A549 (cell line): ENCODE measurements at regions not wholly inside any gene's neighbourhood (a gene's known extent, or its start where the extent isn't known, plus 50 kb on each side); places are given as distances from the start of the nearest gene placed in this dataset.

ENCODE experiments used
- ATAC-seq, 2 experiments: fragments of 200-7000 bp in 1 of 2; fragments of >200 bp in 1 of 2; cut with Nextera tagmentation in 1 of 2; cut with Tn5 transposase in 1 of 2; 3 replicates each; pipeline versions ENCODE4 v1.8.0 to v1.9.1; 2018 to 2020; ENCODE audit warnings: mild to moderate bottlenecking in 1 of 2, moderate library complexity in 1 of 2
- CTCF ChIA-PET: fragments of 300-600 bp; sonication (Branson Sonifier 250); formaldehyde crosslinking; extraction: SDS; loops from one replicate; lab custom pipeline; 2021; ENCODE audit warnings: antibody characterized with exemption, inconsistent platforms; lab: Yijun Ruan, JAX
- POLR2A ChIA-PET: fragments of 350-600 bp; formaldehyde crosslinking; extraction: SDS; loops from one replicate; lab custom pipeline; 2021; ENCODE audit warnings: antibody characterized with exemption, inconsistent platforms; lab: Yijun Ruan, JAX
- DNase-seq, 2 experiments: peaks; one replicate each; pipeline versions ENCODE4 v3.0.0 to v3.0.0-alpha.2; 2011 to 2016; ENCODE audit warnings: low read depth in 1 of 2, low spot score in 1 of 2
- FAIRE-seq: peaks from 2 replicates; lab custom pipeline; 2011; peaks lifted over from hg19 to GRCh38; lab: Jason Lieb, UNC
- H3K27ac ChIP-seq, 2 experiments: fragments of >200 bp; sonication (Bioruptor Twin); formaldehyde crosslinking; 3 replicates each; pipeline ENCODE4 v1.5.1; 2016 to 2017
- H3K4me1 ChIP-seq: fragments of >200 bp; sonication (Bioruptor Twin); formaldehyde crosslinking; 3 replicates; pipeline ENCODE4 v1.6.1; 2016
- H3K4me2 ChIP-seq: fragments of >200 bp; sonication (Bioruptor Twin); formaldehyde crosslinking; 3 replicates; pipeline ENCODE4 v1.6.1; 2016
- H3K4me3 ChIP-seq: fragments of >200 bp; sonication (Bioruptor Twin); formaldehyde crosslinking; 3 replicates; pipeline ENCODE4 v1.5.1; 2016
- H3K9me3 ChIP-seq: fragments of >200 bp; sonication (Bioruptor Twin); formaldehyde crosslinking; 3 replicates; pipeline ENCODE4 v1.6.1; 2016
- CBX8 ChIP-seq: fragments of 200-600 bp; sonication (generic); IDR thresholded peaks from 2 replicates; pipeline ENCODE4 v1.6.1; 2016
- CHD2 ChIP-seq: fragments of 150-350 bp; IDR thresholded peaks from 2 replicates; pipeline ENCODE4 v1.6.1; 2014; ENCODE audit warnings: low read length; ENCODE audit not compliant: partially characterized antibody
- CTCF ChIP-seq: fragments of >200 bp; sonication (Bioruptor Twin); formaldehyde crosslinking; IDR thresholded peaks from 3 replicates; pipeline ENCODE4 v1.5.1; 2016
- EHF ChIP-seq: fragments of 250-450 bp; sonication (Bioruptor Pico); IDR thresholded peaks from 2 replicates; pipeline ENCODE4 v1.5.0; 2020; ENCODE audit warnings: mild to moderate bottlenecking
- EP300 ChIP-seq, 2 experiments: fragments of >200 bp; sonication (Bioruptor Twin); formaldehyde crosslinking; IDR thresholded peaks; 2 replicates in 1 of 2; 3 replicates in 1 of 2; pipeline ENCODE4 v1.6.1; 2016 to 2017
- FOXS1 ChIP-seq: fragments of 250-450 bp; sonication (Bioruptor Pico); IDR thresholded peaks from 2 replicates; pipeline ENCODE4 v1.5.0; 2020; ENCODE audit warnings: mild to moderate bottlenecking, moderate library complexity
- GATA3 ChIP-seq: IDR thresholded peaks from 2 replicates; pipeline ENCODE4 v1.6.1; 2012; ENCODE audit warnings: borderline replicate concordance
- HEYL ChIP-seq: fragments of 250-450 bp; sonication (Bioruptor Pico); IDR thresholded peaks from 2 replicates; pipeline ENCODE4 v1.8.0; 2021; ENCODE audit warnings: mild to moderate bottlenecking, moderate library complexity
- HOXB5 ChIP-seq: fragments of 250-450 bp; sonication (Bioruptor Pico); IDR thresholded peaks from 2 replicates; pipeline ENCODE4 v1.5.0; 2020; ENCODE audit warnings: mild to moderate bottlenecking, moderate library complexity
- JUNB ChIP-seq: fragments of >200 bp; sonication (Bioruptor Twin); formaldehyde crosslinking; IDR thresholded peaks from 2 replicates; pipeline ENCODE4 v1.6.1; 2016
- MAZ ChIP-seq: fragments of 150-350 bp; IDR thresholded peaks from 2 replicates; pipeline ENCODE4 v1.6.1; 2014; ENCODE audit warnings: antibody characterized with exemption, low read depth, low read length, borderline replicate concordance
- NR3C1 ChIP-seq: fragments of >200 bp; sonication (Bioruptor Twin); formaldehyde crosslinking; IDR thresholded peaks from 3 replicates; pipeline ENCODE4 v1.6.1; 2017
- PBX3 ChIP-seq: IDR thresholded peaks from 2 replicates; pipeline ENCODE4 v1.6.1; 2012
- PHF8 ChIP-seq: fragments of 200-600 bp; sonication (generic); IDR thresholded peaks from 2 replicates; pipeline ENCODE4 v1.6.1; 2016; ENCODE audit warnings: low read depth, mild to moderate bottlenecking, antibody characterized with exemption, moderate library complexity, borderline replicate concordance
- POLR2AphosphoS2 ChIP-seq: conservative IDR thresholded peaks from 2 replicates; pipeline ENCODE4 v1.6.1; 2012; ENCODE audit warnings: low read length, improper control_type of control experiment, inconsistent platforms
- RARB ChIP-seq: fragments of 250-450 bp; sonication (Bioruptor Pico); IDR thresholded peaks from 2 replicates; pipeline ENCODE4 v1.8.0; 2021; ENCODE audit warnings: mild to moderate bottlenecking, moderate library complexity
- TP53 ChIP-seq: fragments of 250-450 bp; sonication (Bioruptor Pico); IDR thresholded peaks from 2 replicates; pipeline ENCODE4 v1.5.0; 2021; ENCODE audit warnings: mild to moderate bottlenecking, moderate library complexity
- USF2 ChIP-seq: fragments of 450-650 bp; IDR thresholded peaks from 2 replicates; pipeline ENCODE4 v1.6.1; 2014; ENCODE audit warnings: antibody characterized with exemption
- ZFP36 ChIP-seq: fragments of 450-650 bp; IDR thresholded peaks from 2 replicates; pipeline ENCODE4 v1.6.1; 2014; ENCODE audit warnings: borderline replicate concordance; ENCODE audit not compliant: partially characterized antibody
- WGBS: methylation state at CpG from one replicate; pipeline ENCODE4 v1.1.6; 2017; ENCODE audit errors: missing lambda C conversion rate; 5-methylcytosine and 5-hydroxymethylcytosine counted together
- TF ChIP-seq, protein P1 (sequence below): fragments of 250-450 bp; sonication (Bioruptor Pico); IDR thresholded peaks from 2 replicates; pipeline ENCODE4 v1.5.0; 2021; ENCODE audit warnings: mild to moderate bottlenecking, moderate library complexity, borderline replicate concordance

DNA sequence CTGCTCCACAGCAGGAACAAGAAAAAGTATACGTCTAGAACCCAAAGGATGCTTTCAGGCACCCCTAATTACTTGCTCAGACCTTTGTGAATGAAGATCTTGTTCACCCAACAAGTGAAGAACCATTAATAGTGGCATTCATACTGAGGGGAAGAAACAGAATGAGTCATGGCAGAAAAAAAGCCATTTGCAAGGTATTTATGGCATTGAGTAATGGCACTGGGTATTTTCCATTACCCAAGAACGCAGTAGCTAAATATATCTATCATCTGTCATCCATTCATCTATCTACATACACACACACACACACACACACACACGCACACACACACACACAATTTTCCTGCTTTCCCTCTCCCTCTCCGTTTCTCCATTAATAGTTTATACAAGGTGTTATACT, 56.4 kb upstream of the XIRP2 start:
- Histone ChIP-seq H3K9me3 (no peaks in the 10 kb centered on the region), H3K27ac (no peak overlapping the region), H3K4me2 (no peak overlapping the region), H3K4me3 (no peak overlapping the region), H3K4me1 (no peaks in the 10 kb centered on the region)
- no peak for DNase-seq
- TF ChIP-seq PBX3, result no peak
- no peak for TF ChIP-seq CBX8
- TF ChIP-seq TP53 (CRISPR knock-in tag), result no peak
- no peak for TF ChIP-seq ZFP36
- no peak for TF ChIP-seq HOXB5
- no peak for TF ChIP-seq HEYL
- TF ChIP-seq RARB (CRISPR knock-in tag), result no peak
- TF ChIP-seq USF2, result no peak
- TF ChIP-seq, protein P1, sequence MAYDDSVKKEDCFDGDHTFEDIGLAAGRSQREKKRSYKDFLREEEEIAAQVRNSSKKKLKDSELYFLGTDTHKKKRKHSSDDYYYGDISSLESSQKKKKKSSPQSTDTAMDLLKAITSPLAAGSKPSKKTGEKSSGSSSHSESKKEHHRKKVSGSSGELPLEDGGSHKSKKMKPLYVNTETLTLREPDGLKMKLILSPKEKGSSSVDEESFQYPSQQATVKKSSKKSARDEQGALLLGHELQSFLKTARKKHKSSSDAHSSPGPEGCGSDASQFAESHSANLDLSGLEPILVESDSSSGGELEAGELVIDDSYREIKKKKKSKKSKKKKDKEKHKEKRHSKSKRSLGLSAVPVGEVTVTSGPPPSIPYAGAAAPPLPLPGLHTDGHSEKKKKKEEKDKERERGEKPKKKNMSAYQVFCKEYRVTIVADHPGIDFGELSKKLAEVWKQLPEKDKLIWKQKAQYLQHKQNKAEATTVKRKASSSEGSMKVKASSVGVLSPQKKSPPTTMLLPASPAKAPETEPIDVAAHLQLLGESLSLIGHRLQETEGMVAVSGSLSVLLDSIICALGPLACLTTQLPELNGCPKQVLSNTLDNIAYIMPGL (CRISPR knock-in tag), result no peak
- TF ChIP-seq JUNB, result no peak
- no peak for TF ChIP-seq EHF
- no peak for TF ChIP-seq POLR2AphosphoS2
- no peak for TF ChIP-seq GATA3
- TF ChIP-seq NR3C1, result no peak
- TF ChIP-seq EP300 (IDR thresholded peaks at IDR 0.05), result no peak
- CTCF ChIA-PET, result no interaction called here
- 19% methylated on average over 4 of the region's 4 CpGs for WGBS
- FAIRE-seq, result no peak
- POLR2A ChIA-PET, result no interaction called here
- no peak for ATAC-seq

DNA sequence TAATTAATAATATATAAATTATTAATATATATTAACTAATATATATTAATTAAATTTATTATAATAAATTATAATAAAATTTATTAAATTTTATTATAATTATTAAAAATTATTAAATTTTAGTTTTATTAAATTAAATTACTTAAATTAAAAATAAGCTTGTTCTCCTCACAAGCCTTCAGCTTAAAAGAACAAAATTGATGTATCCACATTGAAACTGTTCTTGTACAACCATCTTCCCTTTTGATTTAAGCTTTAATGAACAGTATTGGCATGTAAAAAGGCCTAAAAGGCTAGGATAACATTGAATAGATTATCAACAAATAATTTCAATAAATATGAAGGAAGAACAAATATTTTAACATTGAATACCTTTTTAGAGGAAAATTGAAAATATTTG, 62.4 kb upstream of the XIRP2 start:
- H3K9me3 ChIP-seq, result no peaks in the 10 kb centered on the region
- DNase-seq (no peak), FAIRE-seq (no peak), ATAC-seq (no peak)
- no peak overlapping the region for H3K4me2 ChIP-seq
- POLR2A ChIA-PET, result no interaction called here
- no peak overlapping the region for H3K27ac ChIP-seq
- no peak overlapping the region for H3K4me3 ChIP-seq
- TF ChIP-seq CHD2 (no peak), CTCF (no peak), MAZ (no peak), NR3C1 (no peak), PBX3 (no peak), PHF8 (no peak), FOXS1 (CRISPR knock-in tag) (no peak)
- H3K4me1 ChIP-seq, result no peaks in the 10 kb centered on the region
- CTCF ChIA-PET, result no interaction called here
